Activated CD4-positive, alpha-beta T cell treated with anti-CD3 and anti-CD28 coated beads, Interleukin-2, Interleukin-4, amounts not matched to agents 100 ng/mL and 50 ng/mL, durations not matched to agents 16 hours and 8 hours (primary cell): ENCODE measurements at regions not wholly inside any gene's neighbourhood (a gene's known extent, or its start where the extent isn't known, plus 50 kb on each side); places are given as distances from the start of the nearest gene placed in this dataset.

Experiments used
- DNase-seq: peaks from one replicate; pipeline ENCODE4 v3.0.0-alpha.2; 2020; ENCODE audit warnings: low spot score

- DNase-seq = no peak
These were observed 67.7 kb upstream of the PGRMC2 start for GRCh38 chr4:128355305-128355704.

DNA sequence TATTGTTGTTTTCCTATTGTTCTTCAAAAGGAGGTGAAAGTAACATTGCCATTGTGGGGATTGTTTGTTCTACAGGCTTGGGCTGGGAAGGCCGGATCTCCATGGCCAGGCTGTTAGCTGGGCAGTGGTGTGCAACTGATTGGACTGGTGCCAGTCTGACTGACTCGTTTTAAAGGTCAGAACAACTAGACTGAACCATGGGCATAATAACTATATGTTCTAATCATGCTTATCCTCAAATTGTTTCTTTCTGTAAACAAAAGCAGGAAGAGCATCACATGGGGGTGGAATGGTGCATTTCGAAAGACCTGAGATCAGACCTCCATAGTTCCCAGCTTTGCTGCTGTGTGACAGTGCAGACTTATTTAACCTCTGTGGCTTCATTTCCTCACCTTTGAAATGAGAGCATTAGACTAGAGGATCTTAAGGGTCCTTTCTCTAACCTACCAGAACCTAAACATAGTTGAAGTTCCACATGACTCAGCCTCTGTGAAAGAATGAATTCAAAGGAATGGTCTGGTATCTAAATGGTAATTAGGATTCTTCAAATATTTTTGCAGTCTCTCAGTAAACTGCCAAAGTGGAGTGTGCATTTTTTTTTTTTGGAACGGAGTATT is 66.7 kb upstream of the PGRMC2 start:
- DNase-seq = no peak

DNA sequence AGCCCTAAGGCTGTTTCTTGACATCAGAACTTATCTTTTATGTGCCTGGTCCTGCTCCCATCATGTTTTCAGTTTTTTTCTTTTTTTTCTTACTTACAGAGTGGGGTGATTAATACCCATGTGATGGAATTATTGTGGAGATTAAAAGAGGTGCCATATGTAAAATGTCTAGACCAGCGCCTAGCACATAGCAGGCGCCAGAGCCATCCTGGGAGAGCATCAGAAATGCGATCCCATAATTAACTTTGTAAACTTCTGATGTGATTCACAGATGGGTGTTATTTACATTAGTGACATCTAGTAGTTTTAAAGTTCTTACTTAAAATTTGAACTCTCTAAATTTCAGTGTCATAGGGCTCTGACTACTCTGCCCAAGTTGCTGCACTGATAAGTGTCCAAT is 66.2 kb upstream of the PGRMC2 start:
- no peak for DNase-seq

DNA sequence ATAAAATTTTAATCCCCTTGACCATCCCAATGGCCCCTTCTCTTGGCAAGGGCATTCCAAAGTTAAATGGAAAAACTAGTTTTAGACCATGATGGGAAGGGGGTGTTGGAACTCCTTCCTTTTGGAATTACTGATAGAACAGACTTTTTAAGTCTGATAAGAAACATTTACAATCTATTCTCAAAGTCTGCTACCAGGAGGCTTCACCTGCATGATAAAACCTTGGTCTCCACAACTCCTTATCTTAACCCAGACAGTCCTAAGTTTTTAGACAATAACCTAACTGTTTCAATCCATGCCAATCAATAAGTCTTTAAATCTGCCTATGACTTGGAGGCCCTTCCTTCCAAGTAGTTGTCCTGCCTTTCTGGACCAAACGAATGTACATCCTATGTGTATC is 63.9 kb upstream of the PGRMC2 start:
- no peak for DNase-seq

DNA sequence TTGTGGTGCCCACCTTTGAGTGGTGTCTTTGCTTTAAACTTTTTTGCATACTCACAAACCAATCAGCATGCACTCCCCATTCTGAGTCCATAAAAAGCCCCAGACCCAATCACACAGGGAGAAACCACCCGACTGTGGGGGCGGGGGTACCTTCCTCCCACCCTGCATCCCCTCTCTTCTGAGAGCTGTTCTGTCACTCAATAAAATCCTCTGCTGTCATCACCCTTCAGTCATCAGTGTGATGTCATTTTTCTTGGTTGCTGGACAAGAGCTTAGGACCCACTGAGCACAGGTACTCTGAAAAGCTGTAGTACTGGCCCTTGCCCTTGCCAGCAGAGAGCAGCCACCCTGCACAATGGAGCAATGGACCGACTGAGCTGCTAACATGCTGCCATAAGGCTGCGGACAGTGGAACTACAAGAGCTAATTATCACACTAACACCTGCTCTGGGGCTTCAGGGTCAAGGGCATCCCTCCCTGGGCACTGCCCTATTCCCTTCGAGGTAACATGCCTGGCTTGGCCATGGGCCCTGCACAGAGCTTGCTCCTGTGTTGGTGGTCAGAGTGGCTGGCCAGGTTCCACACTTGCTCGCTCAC is 62.9 kb upstream of the PGRMC2 start:
- DNase-seq = no peak

- DNase-seq = no peak
These were observed 62.3 kb upstream of the PGRMC2 start for GRCh38 chr4:128349921-128350320.

DNA sequence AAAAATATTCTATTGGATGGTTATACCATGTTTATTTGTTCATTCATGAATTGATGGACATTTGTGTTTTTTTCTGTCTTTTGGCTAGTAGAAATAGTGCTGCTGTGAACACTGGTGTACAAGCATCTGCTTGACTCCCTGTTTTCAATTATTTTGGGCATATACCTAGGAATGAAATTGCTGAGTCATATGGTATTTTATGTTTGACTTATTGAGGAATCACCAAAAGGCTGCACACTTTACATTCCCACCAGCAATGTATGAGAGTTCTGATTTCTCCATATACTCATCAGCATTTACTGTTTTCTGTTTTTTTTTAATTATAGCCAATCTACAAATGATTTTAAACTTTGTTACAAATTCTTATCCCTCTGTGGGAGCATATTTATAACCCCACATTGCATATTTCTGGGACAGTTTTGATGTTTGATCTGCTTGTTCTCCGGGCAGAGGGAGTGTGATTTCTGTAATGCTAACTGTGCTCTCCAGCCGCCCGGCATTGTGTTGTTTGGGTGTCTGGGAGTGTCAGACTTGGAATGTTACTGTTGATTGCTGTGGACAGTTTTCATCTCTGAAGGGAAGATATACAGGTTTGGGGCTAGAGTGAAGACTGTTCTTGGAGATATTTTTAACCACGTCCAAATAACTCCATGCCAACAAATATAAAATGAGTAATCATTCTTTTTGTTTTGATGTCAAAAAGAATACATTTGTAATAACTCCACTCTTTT is 60.5 kb upstream of the PGRMC2 start:
- DNase-seq = no peak

DNA sequence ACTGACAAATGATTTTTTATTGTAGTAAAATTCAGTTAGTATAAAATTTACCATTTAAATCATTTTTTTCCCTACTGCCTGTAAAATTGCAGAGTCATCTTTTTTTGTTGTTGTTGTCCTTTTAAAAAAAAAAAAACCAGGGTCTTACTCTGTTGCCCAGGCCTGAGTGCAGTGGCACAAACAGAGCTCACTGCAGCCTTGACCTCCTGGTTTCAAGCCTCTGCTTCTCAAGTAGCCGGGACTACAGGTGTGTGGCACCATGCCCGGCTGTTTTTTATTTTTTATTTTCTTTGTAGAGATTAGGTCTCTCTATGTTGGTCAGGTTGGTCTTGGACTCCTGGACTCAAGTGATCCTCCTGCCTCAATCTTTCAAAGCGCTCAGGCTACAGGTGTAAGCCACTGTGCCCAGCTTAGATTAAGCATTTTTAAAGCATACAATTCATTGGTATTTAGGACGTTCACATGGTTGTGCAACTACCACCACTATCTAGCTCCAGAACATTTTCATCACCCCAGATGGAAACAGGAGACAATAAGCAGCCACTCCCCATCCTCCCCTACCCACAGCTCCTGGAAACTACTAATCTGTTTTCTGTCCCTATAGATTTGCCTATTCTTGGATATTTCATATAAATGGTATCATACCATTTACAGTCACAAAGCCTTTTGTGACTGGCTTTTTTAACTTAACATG is 59.7 kb upstream of the PGRMC2 start:
- no peak for DNase-seq

DNA sequence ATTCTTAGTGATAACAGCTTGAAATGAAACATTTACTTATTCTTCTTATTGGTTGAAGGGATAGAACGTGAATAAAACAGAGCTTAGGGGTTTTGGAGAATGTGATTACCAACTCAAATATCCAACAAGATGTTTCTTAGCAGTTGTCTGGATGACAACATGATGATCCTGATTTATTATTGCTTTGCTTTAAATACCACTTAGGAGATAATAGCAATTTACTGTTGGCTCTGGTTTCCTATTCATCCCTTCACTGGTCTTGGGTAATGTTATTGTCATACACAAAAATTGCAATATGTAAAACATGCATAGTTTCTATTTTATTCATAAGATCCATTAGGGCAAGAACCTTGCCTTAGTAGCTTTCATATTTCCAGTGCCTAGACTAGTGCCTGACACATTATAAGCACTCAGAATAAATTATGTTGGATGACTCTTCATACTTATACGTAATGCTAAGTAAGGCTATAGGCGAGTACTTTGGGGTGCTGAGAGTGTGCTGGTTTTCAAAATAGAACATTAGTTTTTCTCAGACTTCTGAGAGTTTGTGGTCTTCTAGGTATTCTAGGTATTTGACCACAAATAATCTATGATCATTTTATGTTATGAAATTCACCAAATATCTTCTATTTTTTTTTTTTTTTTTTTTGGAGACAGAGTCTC is 58.6 kb upstream of the PGRMC2 start:
- DNase-seq = no peak

- DNase-seq = no peak
These were observed 58.0 kb upstream of the PGRMC2 start for GRCh38 chr4:128345650-128346049.

DNA sequence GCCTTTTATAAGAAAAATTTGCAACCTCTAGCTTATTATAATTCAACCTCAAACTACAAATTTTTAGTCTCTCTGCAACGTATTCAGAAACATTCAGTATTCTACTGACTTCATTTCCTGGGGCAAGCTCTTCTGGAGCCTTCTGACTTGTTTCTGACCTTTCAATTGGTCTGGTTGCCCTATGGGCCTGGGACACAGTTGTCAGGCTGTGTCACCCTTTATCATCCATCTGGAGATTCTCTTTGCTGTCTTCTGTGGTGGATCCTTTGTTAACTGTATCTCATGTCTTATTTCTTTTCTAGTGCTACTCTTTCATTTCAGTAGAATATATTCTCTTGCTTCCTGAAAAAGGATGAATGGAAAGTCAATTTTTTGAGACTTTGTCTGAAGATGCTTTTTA is 55.1 kb upstream of the PGRMC2 start:
- no peak for DNase-seq

DNA sequence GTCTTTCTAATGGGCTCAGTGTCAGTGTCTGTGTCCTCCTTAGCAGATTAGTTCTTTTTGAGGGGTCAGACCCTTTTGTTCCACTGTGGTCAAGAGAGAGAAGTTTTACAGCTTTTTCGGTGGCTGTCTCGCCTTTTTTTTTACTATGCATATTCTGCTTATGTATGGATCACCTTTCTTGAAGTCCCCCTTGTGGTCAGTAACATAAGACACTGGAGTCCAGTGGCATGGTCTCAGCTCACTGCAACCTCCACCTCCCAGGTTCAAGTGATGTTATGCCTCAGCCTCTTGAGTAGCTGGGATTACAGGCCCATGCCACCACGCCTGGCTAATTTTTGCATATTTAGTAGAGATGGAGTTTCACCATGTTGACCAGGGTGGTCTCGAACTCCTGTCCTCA is 54.0 kb upstream of the PGRMC2 start:
- no peak for DNase-seq

GRCh38 chr4:128338634-128339355 is 51.2 kb upstream of the PGRMC2 start:
- no peak for DNase-seq

- no peak for DNase-seq
These were observed 50.2 kb upstream of the PGRMC2 start for GRCh38 chr4:128337863-128338262.
